Neural cell (in vitro differentiated cells): ENCODE measurements at regions not wholly inside any gene's neighbourhood (a gene's known extent, or its start where the extent isn't known, plus 50 kb on each side); places are given as distances from the start of the nearest gene placed in this dataset.

ENCODE experiments used
- H2AFZ ChIP-seq: fragments of 200-600, 300-800 bp; sonication (generic), shearing (Covaris generic); 2 replicates; pipeline ENCODE4 v1.6.0; 2014; ENCODE audit warnings: low read depth, mild to moderate bottlenecking, antibody characterized with exemption, low read length, moderate library complexity
- H3F3A ChIP-seq: fragments of 200-600 bp; shearing (Covaris generic); 2 replicates; pipeline ENCODE4 v1.6.1; 2016; ENCODE audit warnings: mild to moderate bottlenecking, moderate library complexity, mixed read lengths, antibody characterized with exemption, low read length; ENCODE audit not compliant: insufficient read depth, poor library complexity, severe bottlenecking
- H3K27ac ChIP-seq: fragments of 200-600, 300-800 bp; sonication (generic), shearing (Covaris generic); 2 replicates; pipeline ENCODE4 v1.5.1; 2014; ENCODE audit warnings: mild to moderate bottlenecking, low read length, moderate library complexity
- H3K27me3 ChIP-seq: fragments of 300-800, 200-600 bp; sonication (generic), shearing (Covaris generic); 2 replicates; pipeline ENCODE4 v1.6.0; 2014; ENCODE audit warnings: mild to moderate bottlenecking, low read depth, low read length, moderate library complexity; ENCODE audit not compliant: insufficient read depth
- H3K36me3 ChIP-seq: fragments of 300-800, 200-600 bp; sonication (generic), shearing (Covaris generic); 2 replicates; pipeline ENCODE4 v1.5.1; 2014; ENCODE audit warnings: mild to moderate bottlenecking, antibody characterized with exemption, low read length, moderate library complexity; ENCODE audit not compliant: insufficient read depth
- H3K4me2 ChIP-seq: fragments of 300-800, 200-600 bp; sonication (generic), shearing (Covaris generic); 2 replicates; pipeline ENCODE4 v1.6.0; 2014; ENCODE audit warnings: mild to moderate bottlenecking, low read length
- H3K4me3 ChIP-seq: fragments of 300-800, 200-600 bp; sonication (generic), shearing (Covaris generic); 2 replicates; pipeline ENCODE4 v1.5.1; 2014; ENCODE audit warnings: mild to moderate bottlenecking, low read length, moderate library complexity
- H3K79me2 ChIP-seq: fragments of 200-600 bp; shearing (Covaris generic); replicated peaks from 2 replicates; pipeline ENCODE4 v1.6.0; 2014; ENCODE audit warnings: mild to moderate bottlenecking, low read length, moderate library complexity; ENCODE audit not compliant: insufficient read depth
- H3K9ac ChIP-seq: fragments of 300-800, 200-600 bp; sonication (generic), shearing (Covaris generic); 2 replicates; pipeline ENCODE4 v1.6.1; 2016; ENCODE audit warnings: mild to moderate bottlenecking, low read length, mixed read lengths
- H3K9me2 ChIP-seq: fragments of 200-600 bp; shearing (Covaris generic); 2 replicates; pipeline ENCODE4 v1.6.1; 2016; ENCODE audit warnings: mild to moderate bottlenecking, low read length, mixed read lengths; ENCODE audit not compliant: insufficient read depth
- H3K9me3 ChIP-seq: fragments of 200-600, 300-800 bp; sonication (generic), shearing (Covaris generic); 2 replicates; pipeline ENCODE4 v1.6.1; 2016; ENCODE audit warnings: mild to moderate bottlenecking, mixed run types, low read length, moderate library complexity, mixed read lengths
- H4K20me1 ChIP-seq: fragments of 200-600 bp; shearing (Covaris generic); 2 replicates; pipeline ENCODE4 v1.6.1; 2016; ENCODE audit warnings: mild to moderate bottlenecking, mixed run types; ENCODE audit not compliant: insufficient read depth
- EP300 ChIP-seq: fragments of 450-650 bp; conservative IDR thresholded peaks from 2 replicates; pipeline ENCODE4 v1.6.1; 2014; ENCODE audit warnings: antibody characterized with exemption, mild to moderate bottlenecking, moderate library complexity; ENCODE audit not compliant: poor library complexity, severe bottlenecking
- EZH2 ChIP-seq: fragments of 200-600, 300-800 bp; shearing (Covaris generic), sonication (generic); IDR thresholded peaks from 2 replicates; pipeline ENCODE4 v1.6.1; 2014; ENCODE audit warnings: antibody characterized with exemption, low read length, borderline replicate concordance, mild to moderate bottlenecking; ENCODE audit not compliant: insufficient read depth, poor library complexity, severe bottlenecking
- MXI1 ChIP-seq: fragments of 450-650 bp; conservative IDR thresholded peaks from 2 replicates; pipeline ENCODE4 v1.6.1; 2014; ENCODE audit warnings: antibody characterized with exemption, mild to moderate bottlenecking; ENCODE audit not compliant: poor library complexity, severe bottlenecking
- POLR2AphosphoS5 ChIP-seq: IDR thresholded peaks from 2 replicates; pipeline ENCODE4 v1.6.1; 2012
- RAD21 ChIP-seq: fragments of 450-650 bp; conservative IDR thresholded peaks from 2 replicates; pipeline ENCODE4 v1.6.1; 2014; ENCODE audit warnings: antibody characterized with exemption, mild to moderate bottlenecking, moderate library complexity
- SMC3 ChIP-seq: fragments of 450-650 bp; conservative IDR thresholded peaks from 2 replicates; pipeline ENCODE4 v1.6.1; 2014; ENCODE audit warnings: antibody characterized with exemption, mild to moderate bottlenecking, moderate library complexity; ENCODE audit not compliant: poor library complexity
- TAF1 ChIP-seq: IDR thresholded peaks from 2 replicates; pipeline ENCODE4 v1.6.1; 2012; ENCODE audit warnings: low read depth
- TF ChIP-seq, protein P1 (sequence below): fragments of 450-650 bp; IDR thresholded peaks from 2 replicates; pipeline ENCODE4 v1.5.1; 2014; ENCODE audit warnings: antibody characterized with exemption, mild to moderate bottlenecking, moderate library complexity; ENCODE audit not compliant: poor library complexity, severe bottlenecking
- TF ChIP-seq, protein P2 (sequence below): IDR thresholded peaks from 2 replicates; pipeline ENCODE4 v1.6.1; 2012; ENCODE audit warnings: borderline replicate concordance

GRCh38 chr14:29454026-29454693 is 473.5 kb downstream of the PRKD1 start:
- Histone ChIP-seq H3K79me2 (peaks cover 18% of the 10 kb centered on the region), H3K36me3 (no peaks in the 10 kb centered on the region), H3K9me2 (no peaks in the 10 kb centered on the region), H4K20me1 (no peaks in the 10 kb centered on the region), H3K27ac (peak overlapping the region; percentile 45), H3K9me3 (no peaks in the 10 kb centered on the region), H3K4me3 (peak overlapping the region; percentile 4), H3K4me2 (no peak overlapping the region), H3F3A (peaks cover 6% of the 10 kb centered on the region), H3K9ac (no peak overlapping the region), H2AFZ (no peak overlapping the region), H3K27me3 (no peaks in the 10 kb centered on the region)
- TF ChIP-seq RAD21 (no peak), SMC3 (no peak), POLR2AphosphoS5 (no peak), EZH2 (no peak), MXI1 (no peak), TAF1 (no peak), EP300 (no peak)
- TF ChIP-seq, protein P1, sequence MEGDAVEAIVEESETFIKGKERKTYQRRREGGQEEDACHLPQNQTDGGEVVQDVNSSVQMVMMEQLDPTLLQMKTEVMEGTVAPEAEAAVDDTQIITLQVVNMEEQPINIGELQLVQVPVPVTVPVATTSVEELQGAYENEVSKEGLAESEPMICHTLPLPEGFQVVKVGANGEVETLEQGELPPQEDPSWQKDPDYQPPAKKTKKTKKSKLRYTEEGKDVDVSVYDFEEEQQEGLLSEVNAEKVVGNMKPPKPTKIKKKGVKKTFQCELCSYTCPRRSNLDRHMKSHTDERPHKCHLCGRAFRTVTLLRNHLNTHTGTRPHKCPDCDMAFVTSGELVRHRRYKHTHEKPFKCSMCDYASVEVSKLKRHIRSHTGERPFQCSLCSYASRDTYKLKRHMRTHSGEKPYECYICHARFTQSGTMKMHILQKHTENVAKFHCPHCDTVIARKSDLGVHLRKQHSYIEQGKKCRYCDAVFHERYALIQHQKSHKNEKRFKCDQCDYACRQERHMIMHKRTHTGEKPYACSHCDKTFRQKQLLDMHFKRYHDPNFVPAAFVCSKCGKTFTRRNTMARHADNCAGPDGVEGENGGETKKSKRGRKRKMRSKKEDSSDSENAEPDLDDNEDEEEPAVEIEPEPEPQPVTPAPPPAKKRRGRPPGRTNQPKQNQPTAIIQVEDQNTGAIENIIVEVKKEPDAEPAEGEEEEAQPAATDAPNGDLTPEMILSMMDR: no peak
- TF ChIP-seq, protein P2, sequence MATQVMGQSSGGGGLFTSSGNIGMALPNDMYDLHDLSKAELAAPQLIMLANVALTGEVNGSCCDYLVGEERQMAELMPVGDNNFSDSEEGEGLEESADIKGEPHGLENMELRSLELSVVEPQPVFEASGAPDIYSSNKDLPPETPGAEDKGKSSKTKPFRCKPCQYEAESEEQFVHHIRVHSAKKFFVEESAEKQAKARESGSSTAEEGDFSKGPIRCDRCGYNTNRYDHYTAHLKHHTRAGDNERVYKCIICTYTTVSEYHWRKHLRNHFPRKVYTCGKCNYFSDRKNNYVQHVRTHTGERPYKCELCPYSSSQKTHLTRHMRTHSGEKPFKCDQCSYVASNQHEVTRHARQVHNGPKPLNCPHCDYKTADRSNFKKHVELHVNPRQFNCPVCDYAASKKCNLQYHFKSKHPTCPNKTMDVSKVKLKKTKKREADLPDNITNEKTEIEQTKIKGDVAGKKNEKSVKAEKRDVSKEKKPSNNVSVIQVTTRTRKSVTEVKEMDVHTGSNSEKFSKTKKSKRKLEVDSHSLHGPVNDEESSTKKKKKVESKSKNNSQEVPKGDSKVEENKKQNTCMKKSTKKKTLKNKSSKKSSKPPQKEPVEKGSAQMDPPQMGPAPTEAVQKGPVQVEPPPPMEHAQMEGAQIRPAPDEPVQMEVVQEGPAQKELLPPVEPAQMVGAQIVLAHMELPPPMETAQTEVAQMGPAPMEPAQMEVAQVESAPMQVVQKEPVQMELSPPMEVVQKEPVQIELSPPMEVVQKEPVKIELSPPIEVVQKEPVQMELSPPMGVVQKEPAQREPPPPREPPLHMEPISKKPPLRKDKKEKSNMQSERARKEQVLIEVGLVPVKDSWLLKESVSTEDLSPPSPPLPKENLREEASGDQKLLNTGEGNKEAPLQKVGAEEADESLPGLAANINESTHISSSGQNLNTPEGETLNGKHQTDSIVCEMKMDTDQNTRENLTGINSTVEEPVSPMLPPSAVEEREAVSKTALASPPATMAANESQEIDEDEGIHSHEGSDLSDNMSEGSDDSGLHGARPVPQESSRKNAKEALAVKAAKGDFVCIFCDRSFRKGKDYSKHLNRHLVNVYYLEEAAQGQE: no peak

DNA sequence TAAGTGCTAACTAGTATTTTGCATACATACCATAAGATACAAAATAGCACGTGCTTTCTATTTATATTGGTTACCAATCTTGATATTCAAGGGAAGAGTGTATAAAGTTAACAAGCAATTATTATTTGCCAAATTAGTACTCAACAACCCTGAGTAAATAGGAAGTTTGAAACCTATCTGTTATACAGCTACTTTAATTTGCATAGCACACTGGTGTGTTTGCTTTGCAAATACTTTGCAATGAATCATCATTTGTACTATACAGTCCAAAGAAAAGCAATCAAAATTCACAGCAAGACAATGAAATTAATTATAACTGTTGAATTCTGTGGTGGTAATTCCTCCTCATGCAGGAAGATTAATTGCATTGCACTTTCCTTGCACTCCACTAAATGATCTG is 469.1 kb downstream of the PRKD1 start:
- Histone ChIP-seq H2AFZ (no peak overlapping the region), H3K4me3 (no peak overlapping the region), H3F3A (peaks cover 17% of the 10 kb centered on the region), H3K36me3 (no peaks in the 10 kb centered on the region), H3K27ac (no peak overlapping the region), H4K20me1 (no peaks in the 10 kb centered on the region), H3K9ac (no peak overlapping the region), H3K9me2 (no peaks in the 10 kb centered on the region), H3K27me3 (no peaks in the 10 kb centered on the region), H3K79me2 (peaks cover 41% of the 10 kb centered on the region), H3K4me2 (no peak overlapping the region), H3K9me3 (no peaks in the 10 kb centered on the region)
- TF ChIP-seq, protein P2: no peak
- TF ChIP-seq, protein P1: no peak
- TF ChIP-seq POLR2AphosphoS5 (no peak), TAF1 (no peak), SMC3 (no peak), EP300 (no peak), MXI1 (no peak), EZH2 (no peak), RAD21 (no peak)
